ENCODE measurements at regions not wholly inside any gene's neighbourhood (a gene's known extent, or its start where the extent isn't known, plus 50 kb on each side); places are given as distances from the start of the nearest gene placed in this dataset.

DNA sequence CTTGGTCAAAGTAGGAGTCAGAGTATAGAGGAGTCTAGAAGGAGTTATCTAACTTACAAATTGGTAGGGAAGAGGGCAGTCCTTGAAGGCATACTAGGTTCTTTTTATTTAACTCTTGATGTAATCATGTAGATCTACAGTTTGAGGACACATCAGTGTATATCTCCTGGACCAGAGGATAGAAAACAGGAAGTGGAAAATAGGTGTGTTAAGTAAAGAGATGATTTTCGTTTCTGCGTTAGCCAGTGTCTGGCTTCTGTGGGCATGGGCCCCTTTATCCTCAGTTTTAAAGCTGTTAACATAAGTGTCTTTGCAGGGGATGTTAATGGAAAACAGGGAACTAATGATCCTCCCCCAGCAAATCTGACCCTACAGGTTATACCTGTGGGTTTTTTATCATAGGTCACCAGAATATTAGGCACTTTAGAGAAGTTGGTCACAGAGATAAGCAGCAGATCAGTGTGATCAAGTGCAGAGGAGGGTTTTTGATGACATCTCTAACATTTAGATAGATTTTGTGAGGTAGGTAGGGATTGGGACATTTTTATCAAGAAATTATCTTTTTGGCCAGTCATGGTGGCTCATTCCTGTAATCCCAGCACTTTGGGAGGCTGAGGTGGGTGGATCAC lies 58.6 kb upstream of the PRSS1 start:
- no peak overlapping the region for H4K5ac ChIP-seq (ENCODE audit: low read depth, low read length)
- H2AFZ ChIP-seq (replicated peaks; ENCODE audit: low read length, poor library complexity): no peak overlapping the region
- ChIA-PET CTCF (no interaction called here), POLR2A (ENCODE audit: unreplicated experiment) (no interaction called here)
- ATAC-seq (ENCODE audit: low read depth): no peak
- H3K23ac ChIP-seq (ENCODE audit: low read depth, low read length): no peak overlapping the region
- DNase-seq: no peak
- dilution Hi-C loops (cut with HindIII; ENCODE audit: low sequenced_read_pairs, unreplicated experiment) (no loop called here), intact Hi-C loops (cut with micrococcal nuclease) (no loop called here), in situ Hi-C loops (cut with MboI; ENCODE audit: low sequenced_read_pairs) (no loop called here)
- no peak overlapping the region for H2BK5ac ChIP-seq (ENCODE audit: low read depth, low read length, poor library complexity, severe bottlenecking)
- H2BK20ac ChIP-seq (ENCODE audit: low read depth, low read length): no peak overlapping the region
- no peak overlapping the region for H2AK9ac ChIP-seq (replicated peaks; ENCODE audit: low read depth, low read length, poor library complexity)
- H3K9me1 ChIP-seq (ENCODE audit: insufficient read depth, low read length): no peaks in the 10 kb centered on the region
- H2BK120ac ChIP-seq (ENCODE audit: low read depth, low read length): no peak overlapping the region
- H3K79me1 ChIP-seq (ENCODE audit: low read depth in 1 of 2, low read length in 2 of 2): no peaks in the 10 kb centered on the region
- no peak overlapping the region for H3K27ac ChIP-seq (ENCODE audit: insufficient read depth, low read length)
- H3K4me2 ChIP-seq (ENCODE audit: low read depth, low read length): no peak overlapping the region
- H4K8ac ChIP-seq (ENCODE audit: low read depth in 2 of 2, low read length in 2 of 2): no peak overlapping the region
- BruUV-seq (replicated peaks): no TSS peak
- H4K20me1 ChIP-seq (ENCODE audit: insufficient read depth, low read length): no peaks in the 10 kb centered on the region
- H2AK5ac ChIP-seq (ENCODE audit: low read depth, low read length): no peak overlapping the region
- no peak overlapping the region for H3K18ac ChIP-seq (ENCODE audit: low read depth, low read length)
- H3K4me3 ChIP-seq (ENCODE audit: insufficient read depth, low read depth, low read length): no peak overlapping the region
- no peak overlapping the region for H4K91ac ChIP-seq (ENCODE audit: insufficient read depth, low read depth, low read length)
- no peak overlapping the region for H2BK15ac ChIP-seq (ENCODE audit: low read depth, low read length)
- H3K9ac ChIP-seq (ENCODE audit: low read depth, low read length): no peak overlapping the region
- H3K56ac ChIP-seq (ENCODE audit: extremely low read depth, insufficient read depth, low read length): no peak overlapping the region
- TF ChIP-seq MXI1 (IDR thresholded peaks at IDR 0.05; ENCODE audit: borderline replicate concordance, low read depth, low read length) (no peak), RFX5 (IDR thresholded peaks at IDR 0.05; ENCODE audit: low read depth, low read length) (no peak), NFE2L2 (IDR thresholded peaks at IDR 0.05; ENCODE audit: low read depth, low read length) (no peak), RAD21 (IDR thresholded peaks at IDR 0.05; ENCODE audit: low read length) (no peak), CEBPB (IDR thresholded peaks at IDR 0.05; ENCODE audit: low read depth, low read length) (no peak), POLR2A (IDR thresholded peaks at IDR 0.05; ENCODE audit: low read depth, low read length) (no peak), BHLHE40 (IDR thresholded peaks at IDR 0.05; ENCODE audit: low read depth, low read length) (no peak), CHD1 (IDR thresholded peaks at IDR 0.05; ENCODE audit: low read depth, low read length) (no peak), MAFK (IDR thresholded peaks at IDR 0.05; ENCODE audit: low read depth, low read length) (no peak), MAZ (IDR thresholded peaks at IDR 0.05; ENCODE audit: borderline replicate concordance, low read depth, low read length) (no peak), SMC3 (IDR thresholded peaks at IDR 0.05; ENCODE audit: low read depth, low read length) (no peak), RCOR1 (IDR thresholded peaks at IDR 0.05; ENCODE audit: insufficient replicate concordance, low read length) (no peak)
- TF ChIP-seq, protein P1, sequence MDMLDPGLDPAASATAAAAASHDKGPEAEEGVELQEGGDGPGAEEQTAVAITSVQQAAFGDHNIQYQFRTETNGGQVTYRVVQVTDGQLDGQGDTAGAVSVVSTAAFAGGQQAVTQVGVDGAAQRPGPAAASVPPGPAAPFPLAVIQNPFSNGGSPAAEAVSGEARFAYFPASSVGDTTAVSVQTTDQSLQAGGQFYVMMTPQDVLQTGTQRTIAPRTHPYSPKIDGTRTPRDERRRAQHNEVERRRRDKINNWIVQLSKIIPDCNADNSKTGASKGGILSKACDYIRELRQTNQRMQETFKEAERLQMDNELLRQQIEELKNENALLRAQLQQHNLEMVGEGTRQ (IDR thresholded peaks at IDR 0.05; ENCODE audit: low read depth, low read length): no peak
- TF ChIP-seq, protein P2, sequence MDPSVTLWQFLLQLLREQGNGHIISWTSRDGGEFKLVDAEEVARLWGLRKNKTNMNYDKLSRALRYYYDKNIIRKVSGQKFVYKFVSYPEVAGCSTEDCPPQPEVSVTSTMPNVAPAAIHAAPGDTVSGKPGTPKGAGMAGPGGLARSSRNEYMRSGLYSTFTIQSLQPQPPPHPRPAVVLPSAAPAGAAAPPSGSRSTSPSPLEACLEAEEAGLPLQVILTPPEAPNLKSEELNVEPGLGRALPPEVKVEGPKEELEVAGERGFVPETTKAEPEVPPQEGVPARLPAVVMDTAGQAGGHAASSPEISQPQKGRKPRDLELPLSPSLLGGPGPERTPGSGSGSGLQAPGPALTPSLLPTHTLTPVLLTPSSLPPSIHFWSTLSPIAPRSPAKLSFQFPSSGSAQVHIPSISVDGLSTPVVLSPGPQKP (IDR thresholded peaks at IDR 0.05; ENCODE audit: borderline replicate concordance, low read depth, low read length): no peak
- TF ChIP-seq, protein P3, sequence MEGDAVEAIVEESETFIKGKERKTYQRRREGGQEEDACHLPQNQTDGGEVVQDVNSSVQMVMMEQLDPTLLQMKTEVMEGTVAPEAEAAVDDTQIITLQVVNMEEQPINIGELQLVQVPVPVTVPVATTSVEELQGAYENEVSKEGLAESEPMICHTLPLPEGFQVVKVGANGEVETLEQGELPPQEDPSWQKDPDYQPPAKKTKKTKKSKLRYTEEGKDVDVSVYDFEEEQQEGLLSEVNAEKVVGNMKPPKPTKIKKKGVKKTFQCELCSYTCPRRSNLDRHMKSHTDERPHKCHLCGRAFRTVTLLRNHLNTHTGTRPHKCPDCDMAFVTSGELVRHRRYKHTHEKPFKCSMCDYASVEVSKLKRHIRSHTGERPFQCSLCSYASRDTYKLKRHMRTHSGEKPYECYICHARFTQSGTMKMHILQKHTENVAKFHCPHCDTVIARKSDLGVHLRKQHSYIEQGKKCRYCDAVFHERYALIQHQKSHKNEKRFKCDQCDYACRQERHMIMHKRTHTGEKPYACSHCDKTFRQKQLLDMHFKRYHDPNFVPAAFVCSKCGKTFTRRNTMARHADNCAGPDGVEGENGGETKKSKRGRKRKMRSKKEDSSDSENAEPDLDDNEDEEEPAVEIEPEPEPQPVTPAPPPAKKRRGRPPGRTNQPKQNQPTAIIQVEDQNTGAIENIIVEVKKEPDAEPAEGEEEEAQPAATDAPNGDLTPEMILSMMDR (conservative IDR thresholded peaks at IDR 0.05; ENCODE audit: low read depth, low read length): no peak
- no peaks in the 10 kb centered on the region for H3K9me3 ChIP-seq (ENCODE audit: control insufficient read depth, insufficient read depth, low read length)
- no peaks in the 10 kb centered on the region for H3K4me1 ChIP-seq (ENCODE audit: control insufficient read depth, insufficient read depth, low read length)
- no peaks in the 10 kb centered on the region for H3K36me3 ChIP-seq (ENCODE audit: control insufficient read depth, insufficient read depth, low read length)
- WGBS, 2 experiments (ENCODE audit: extremely low coverage in 2 of 2, insufficient read length in 1 of 2): no CpG with 5 or more reads among the region's 2 CpGs
- no peak overlapping the region for H3K14ac ChIP-seq (replicated peaks; ENCODE audit: low read depth, low read length)
- no peaks in the 10 kb centered on the region; the same call in 1 of the 2 replicates for H3K27me3 ChIP-seq (ENCODE audit: control insufficient read depth, insufficient read depth, low read length)
- H3K4ac ChIP-seq (ENCODE audit: low read depth, low read length): no peak overlapping the region
